ENCODE measurements at regions not wholly inside any gene's neighbourhood (a gene's known extent, or its start where the extent isn't known, plus 50 kb on each side); places are given as distances from the start of the nearest gene placed in this dataset.

- DNase-seq (ENCODE audit: low spot score) = no peak
Observed at GRCh38 chr15:81529481-81529880, 155.5 kb upstream of the TMC3 start.

GRCh38 chr15:81526029-81526428 lies 152.0 kb upstream of the TMC3 start:
- no peak for DNase-seq (ENCODE audit: low spot score)

DNA sequence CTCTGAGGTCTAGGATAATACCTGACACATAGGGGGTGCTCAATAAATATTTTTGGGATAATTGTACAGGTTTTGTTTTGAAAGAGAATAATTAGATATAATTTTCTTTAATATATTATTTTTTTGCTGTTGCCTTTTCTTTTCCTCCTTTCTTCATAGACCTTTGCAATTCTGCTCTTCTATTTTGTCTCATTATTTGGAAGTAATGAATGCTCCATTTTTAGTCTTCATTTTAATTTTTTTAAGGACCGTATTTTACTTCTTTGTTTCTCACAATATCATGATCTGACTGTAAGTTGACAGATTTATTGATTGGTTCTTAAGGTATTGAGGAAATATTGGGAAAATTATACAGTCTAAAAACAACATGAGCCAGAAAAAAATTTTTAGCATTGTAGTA lies 150.5 kb upstream of the TMC3 start:
- no peak for DNase-seq (ENCODE audit: low spot score)

GRCh38 chr15:81523867-81524266 lies 149.9 kb upstream of the TMC3 start:
- DNase-seq (ENCODE audit: low spot score) = no peak

GRCh38 chr15:81520480-81520879 lies 146.5 kb upstream of the TMC3 start:
- DNase-seq (ENCODE audit: low spot score) = no peak

DNA sequence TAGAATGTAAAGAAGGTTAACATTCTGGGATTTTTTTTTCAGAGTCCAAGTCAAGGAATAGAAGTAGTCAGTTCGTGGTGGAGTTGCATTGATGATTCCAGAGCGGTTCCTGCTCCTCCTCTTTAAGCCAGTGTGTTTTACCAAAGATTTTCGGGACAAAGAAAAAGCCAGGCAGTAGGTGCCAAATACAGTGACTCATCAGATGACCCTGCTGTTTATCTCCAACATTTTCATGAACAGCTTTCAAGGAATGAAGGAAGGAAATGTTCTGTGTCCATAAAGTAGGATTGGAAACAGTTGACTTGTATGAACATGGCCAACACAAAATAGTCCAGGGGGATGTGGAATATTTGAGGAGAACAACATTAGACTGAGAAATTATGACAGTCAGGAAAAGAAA lies 142.4 kb upstream of the TMC3 start:
- no peak for DNase-seq (ENCODE audit: low spot score)

DNA sequence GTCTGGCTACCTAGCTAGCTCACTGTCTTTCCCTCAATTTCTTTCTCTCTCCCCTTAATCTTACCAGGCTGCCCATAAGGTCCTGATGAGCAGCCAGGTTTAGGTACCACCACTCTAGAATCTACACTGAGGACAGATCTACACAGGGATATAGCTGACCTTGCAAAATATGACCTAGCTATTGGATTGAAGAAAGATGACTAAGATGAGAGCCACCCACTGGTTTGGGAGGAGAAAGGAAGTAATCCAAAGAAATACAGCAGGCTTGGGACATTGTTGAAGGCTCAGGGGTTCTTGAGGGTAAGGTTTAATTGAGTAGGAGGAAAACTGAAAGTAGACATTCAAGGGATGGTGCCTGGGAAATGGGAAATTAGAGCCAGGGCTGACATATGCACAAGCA lies 142.0 kb upstream of the TMC3 start:
- no peak for DNase-seq (ENCODE audit: low spot score)

DNA sequence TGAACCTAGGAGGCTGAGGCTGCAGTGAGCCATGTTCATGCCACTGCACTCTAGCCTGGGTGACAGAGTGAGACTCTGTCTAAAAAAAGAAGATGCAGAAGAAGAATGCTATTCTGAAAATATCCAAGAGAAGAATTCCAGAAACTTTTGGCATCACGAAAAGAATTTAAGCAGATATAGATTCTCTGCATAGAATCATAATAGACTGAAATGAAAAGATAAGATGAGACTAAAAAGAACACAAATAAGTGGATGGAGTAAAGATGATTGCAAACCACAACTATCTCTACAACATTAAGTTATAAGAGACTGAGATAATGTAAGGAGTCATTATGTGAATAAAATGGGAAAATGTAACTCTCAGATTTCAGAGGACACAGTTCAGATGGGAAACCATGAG lies 140.7 kb upstream of the TMC3 start:
- no peak for DNase-seq (ENCODE audit: low spot score)

- DNase-seq (ENCODE audit: low spot score) = no peak
Observed at GRCh38 chr15:81511138-81511537, 137.1 kb upstream of the TMC3 start.

DNA sequence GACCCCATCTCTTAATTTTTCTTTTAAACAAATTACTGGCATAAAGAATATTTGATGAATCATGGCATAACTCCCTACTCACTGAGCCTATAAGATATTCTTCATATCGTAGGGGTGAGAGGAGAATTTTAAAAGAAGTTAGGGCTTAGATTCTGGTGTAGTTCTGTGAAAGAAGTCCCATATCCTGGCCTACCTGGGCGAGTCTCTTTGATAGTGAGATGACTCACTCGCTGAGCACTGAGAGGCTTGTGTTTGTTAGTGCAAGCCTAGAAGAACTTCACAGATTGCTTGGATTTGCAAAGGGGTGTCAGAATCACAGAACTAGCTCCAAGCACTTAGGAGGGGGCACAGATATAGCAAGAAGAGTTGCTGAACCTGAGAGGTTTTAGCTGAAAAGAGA lies 133.8 kb upstream of the TMC3 start:
- no peak for DNase-seq (ENCODE audit: low spot score)

DNA sequence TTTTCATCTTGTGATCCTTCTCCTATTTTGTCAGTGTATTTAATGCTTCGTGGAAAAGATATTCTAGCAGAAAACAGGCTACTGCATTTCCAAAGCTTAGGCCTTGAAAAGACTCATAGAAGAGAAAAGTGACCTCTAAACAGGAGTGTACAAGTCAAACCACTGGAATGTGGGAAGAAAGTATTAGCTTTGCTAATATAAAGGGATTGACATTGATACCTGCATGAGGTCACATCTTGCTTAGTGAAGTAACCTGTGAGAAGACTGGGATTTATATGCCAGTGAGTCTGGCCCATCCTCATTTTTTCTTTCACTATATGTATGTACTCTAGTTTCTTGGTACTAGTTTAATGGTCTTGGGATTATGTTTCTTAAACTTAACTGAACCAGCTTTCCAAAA lies 132.9 kb upstream of the TMC3 start:
- no peak for DNase-seq (ENCODE audit: low spot score)

DNA sequence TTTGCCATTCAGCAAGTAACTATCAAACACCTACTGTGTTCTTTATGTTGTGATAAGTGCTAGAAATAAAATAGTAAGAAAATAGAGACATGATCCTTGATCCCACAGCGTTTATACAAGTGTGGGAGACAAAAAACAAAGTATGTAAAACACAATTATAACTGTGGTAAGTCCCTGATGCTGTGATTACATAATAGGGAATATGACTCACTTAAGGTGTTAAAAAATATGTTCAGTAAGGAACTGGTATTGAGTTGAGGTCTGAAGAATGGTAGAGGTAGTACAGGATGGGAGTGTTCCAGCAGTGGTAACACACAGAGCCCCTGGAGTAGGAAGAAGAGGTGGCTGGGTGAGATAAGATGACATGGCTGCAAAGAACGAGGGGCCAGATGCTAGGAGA lies 132.1 kb upstream of the TMC3 start:
- DNase-seq (ENCODE audit: low spot score) = no peak

- no peak for DNase-seq (ENCODE audit: low spot score)
Observed at GRCh38 chr15:81504170-81504905, 130.3 kb upstream of the TMC3 start.

DNA sequence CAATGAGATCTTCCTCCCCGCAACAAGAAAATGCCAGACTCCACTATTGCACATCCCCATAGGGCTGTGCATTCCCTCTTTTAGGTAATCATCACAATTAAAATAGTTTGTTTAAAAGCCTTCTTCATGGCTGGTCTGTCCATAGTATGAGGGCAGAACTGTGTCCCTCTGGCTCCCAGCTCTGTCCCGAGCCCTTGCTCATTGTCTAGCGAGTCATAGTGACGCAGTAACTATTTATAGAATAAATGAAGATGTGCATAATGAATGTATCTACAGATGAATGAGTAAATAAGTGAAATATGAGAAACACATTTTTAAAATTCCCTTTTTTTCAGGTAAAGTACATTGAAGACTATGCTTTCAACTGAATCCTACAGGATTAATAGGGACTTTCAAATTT lies 128.4 kb upstream of the TMC3 start:
- DNase-seq (ENCODE audit: low spot score) = no peak

- no peak for DNase-seq (ENCODE audit: low spot score)
Observed at GRCh38 chr15:81500081-81500480, 126.1 kb upstream of the TMC3 start.

DNA sequence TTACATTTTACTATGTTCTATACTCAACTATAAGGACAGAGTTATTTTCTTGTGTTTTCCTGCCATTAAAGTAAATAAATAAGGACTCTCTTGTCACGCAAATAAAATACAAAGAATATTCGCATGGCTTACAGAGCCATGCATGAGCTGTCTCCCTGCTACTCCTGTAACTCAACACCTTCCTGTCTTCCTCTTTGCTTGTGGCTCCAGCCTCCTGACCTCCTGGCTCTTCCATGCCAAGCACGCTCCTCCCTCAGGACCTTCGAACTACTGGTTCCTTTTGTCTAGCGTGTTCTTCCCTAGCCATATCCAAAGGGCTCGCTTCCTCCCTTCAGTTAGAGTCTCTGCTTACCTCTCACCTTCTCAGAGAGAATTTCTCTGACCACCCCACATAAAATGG lies 124.3 kb upstream of the TMC3 start:
- no peak for DNase-seq (ENCODE audit: low spot score)

GRCh38 chr15:81497238-81497637 lies 123.2 kb upstream of the TMC3 start:
- no peak for DNase-seq (ENCODE audit: low spot score)

- DNase-seq (ENCODE audit: low spot score) = no peak
Observed at GRCh38 chr15:81495780-81496467, 121.9 kb upstream of the TMC3 start.

DNA sequence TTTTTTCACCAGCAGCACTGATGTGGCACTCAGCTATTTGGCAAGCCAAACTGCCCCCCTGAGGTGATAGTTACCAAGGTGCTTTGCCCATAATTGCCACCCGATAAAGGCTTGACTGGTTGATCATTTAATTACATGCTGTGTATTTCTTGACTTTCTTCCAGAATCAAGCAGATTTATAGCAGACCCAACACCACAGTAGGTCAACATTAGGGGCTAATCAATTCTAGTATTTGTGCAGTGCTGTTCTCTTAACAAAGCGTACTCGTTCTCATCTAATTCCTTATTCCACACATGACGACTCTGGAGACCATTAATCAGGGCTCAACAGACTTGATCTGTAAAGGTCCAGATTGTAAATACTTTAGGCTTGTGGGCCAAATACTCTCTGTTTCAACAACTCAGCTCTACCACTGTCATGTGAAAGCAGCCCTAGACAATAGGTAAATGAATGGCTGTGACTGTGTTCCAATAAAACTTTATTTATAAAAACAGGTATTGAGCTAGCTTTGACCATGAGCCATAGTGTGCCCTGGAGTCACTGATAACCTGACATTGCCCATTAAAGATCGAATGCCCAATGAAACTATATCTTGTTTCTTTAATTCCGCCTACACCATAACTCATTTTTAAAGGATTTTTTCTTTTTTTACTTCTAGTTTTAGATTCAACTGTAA lies 119.1 kb upstream of the TMC3 start:
- no peak for DNase-seq (ENCODE audit: low spot score)

GRCh38 chr15:81492331-81492968 lies 118.4 kb upstream of the TMC3 start:
- DNase-seq (ENCODE audit: low spot score) = no peak

GRCh38 chr15:81491414-81492096 lies 117.5 kb upstream of the TMC3 start:
- no peak for DNase-seq (ENCODE audit: low spot score)

DNA sequence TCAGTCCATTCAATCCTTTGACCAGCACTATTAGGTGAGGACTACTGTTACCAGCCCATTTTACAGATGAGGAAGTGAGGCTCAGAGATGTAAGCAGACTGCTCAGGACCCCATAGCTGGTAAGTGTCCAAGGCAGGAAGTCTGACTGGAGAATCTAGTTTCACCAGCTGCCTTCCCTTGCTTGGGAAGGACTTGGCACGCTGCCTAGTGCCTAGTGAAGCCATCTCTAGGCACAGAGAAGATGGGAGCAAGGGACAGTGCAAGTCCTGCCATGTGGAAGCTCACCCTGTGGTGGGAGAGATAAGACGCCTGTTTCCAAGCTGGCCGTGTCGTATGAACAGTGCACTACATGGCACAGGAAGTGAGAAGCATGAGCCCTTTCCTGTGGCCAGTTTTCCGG lies 111.8 kb upstream of the TMC3 start:
- no peak for DNase-seq (ENCODE audit: low spot score)

All from CD4-positive, alpha-beta T cell treated with Interleukin-15 for 4 hours (primary cell).